ENCODE measurements at regions not wholly inside any gene's neighbourhood (a gene's known extent, or its start where the extent isn't known, plus 50 kb on each side); places are given as distances from the start of the nearest gene placed in this dataset.

DNA sequence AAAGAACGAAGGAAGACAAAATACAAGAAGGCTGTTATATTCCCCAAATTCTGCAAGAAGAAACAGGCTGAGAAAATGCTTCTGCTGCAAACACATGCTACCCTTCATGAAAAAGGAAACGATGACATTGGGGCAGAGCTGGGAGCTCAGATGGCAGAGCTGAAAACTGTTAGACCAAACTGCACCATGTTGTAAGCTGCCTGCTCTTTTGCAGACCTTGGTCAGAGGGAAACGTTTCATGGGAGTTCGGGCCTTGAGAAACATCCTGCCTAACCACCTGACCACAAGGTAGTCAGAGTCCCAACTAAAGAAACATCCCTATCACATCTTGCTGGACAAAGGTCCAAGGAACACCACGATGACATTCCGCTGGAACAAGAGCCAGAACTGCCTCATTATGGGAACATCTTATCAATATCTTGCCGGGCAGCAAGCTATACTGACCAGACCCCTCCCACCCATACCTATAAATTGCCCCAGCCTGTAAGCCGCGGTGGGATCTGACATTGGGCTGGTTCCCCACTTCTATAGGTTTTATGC, 110.7 kb upstream of the CTSC start:
- Mint-ChIP-seq H3K4me3 (no peak overlapping the region), H3K4me1 (no peaks in the 10 kb centered on the region), H3K36me3 (no peaks in the 10 kb centered on the region), H3K27ac (no peak overlapping the region), H3K27me3 (no peaks in the 10 kb centered on the region), H3K9me3 (peaks cover 7% of the 10 kb centered on the region)
- no peak for DNase-seq

DNA sequence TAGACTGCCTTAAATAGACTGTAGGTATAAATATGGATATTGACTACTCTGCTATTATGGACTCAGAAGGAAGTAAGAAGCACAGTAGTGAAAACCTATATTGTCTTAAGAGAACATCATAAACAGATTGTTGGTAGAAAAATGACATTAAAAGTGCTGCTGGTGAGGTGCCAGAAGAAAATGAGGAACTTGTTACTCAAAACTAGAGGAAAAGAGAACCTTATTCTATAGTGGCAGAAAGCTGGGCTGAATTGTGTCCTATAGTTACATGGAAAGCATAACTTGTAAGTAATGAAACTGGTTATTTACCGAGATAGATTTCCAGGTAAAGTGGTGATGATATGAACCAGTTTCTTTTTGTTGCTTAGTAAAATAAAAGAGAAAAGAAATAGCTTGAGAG, 109.7 kb upstream of the CTSC start:
- H3K36me3 Mint-ChIP-seq = no peaks in the 10 kb centered on the region
- no peak overlapping the region for H3K4me3 Mint-ChIP-seq
- DNase-seq = no peak
- no peaks in the 10 kb centered on the region for H3K27me3 Mint-ChIP-seq
- H3K27ac Mint-ChIP-seq = no peak overlapping the region
- H3K4me1 Mint-ChIP-seq = no peaks in the 10 kb centered on the region
- H3K9me3 Mint-ChIP-seq = peaks cover 7% of the 10 kb centered on the region

DNA sequence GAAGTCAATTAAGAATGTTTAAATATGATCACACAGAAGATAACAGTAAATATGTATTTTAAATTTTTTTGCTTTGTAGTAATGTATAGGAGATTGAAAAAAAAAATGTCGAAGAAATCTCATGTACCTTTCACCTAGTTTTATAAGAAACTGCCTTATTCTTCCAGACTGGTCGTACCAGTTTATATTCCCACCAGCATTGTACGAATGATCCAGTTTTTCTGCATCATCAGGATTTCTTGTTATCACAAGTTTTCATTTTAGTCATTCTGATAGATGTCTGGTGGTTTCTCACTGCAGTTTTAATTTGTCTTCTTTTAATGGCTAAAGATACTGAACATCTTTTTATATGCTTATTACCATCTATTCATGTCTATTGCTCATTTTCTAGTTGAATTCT, 101.8 kb upstream of the CTSC start:
- Mint-ChIP-seq H3K27ac (no peak overlapping the region), H3K4me1 (no peaks in the 10 kb centered on the region), H3K36me3 (peaks cover 2% of the 10 kb centered on the region), H3K27me3 (no peaks in the 10 kb centered on the region), H3K4me3 (no peak overlapping the region), H3K9me3 (peaks cover 3% of the 10 kb centered on the region)
- DNase-seq = no peak

DNA sequence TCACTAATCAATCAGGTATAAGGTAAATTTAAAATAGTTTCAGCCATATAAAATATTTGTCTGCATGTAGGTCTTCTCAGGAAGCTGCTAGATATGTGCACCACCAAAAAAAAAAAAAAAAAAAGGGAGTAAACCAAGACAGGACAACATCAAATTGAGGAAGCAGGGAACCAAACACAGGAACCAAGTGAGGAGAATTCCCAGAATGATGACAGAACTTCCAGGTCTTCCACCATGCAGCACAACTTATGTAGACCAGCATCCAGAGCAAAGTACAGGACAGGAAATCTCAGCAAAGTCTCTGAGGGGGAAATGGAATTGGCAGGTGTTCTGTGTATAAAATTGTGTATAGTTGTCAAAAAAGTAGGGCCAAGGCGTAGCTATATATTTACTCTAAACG, 101.2 kb upstream of the CTSC start:
- Mint-ChIP-seq H3K4me1 (no peaks in the 10 kb centered on the region), H3K9me3 (peaks cover 3% of the 10 kb centered on the region), H3K4me3 (no peak overlapping the region), H3K36me3 (peaks cover 2% of the 10 kb centered on the region), H3K27me3 (no peaks in the 10 kb centered on the region), H3K27ac (no peak overlapping the region)
- no peak for DNase-seq

DNA sequence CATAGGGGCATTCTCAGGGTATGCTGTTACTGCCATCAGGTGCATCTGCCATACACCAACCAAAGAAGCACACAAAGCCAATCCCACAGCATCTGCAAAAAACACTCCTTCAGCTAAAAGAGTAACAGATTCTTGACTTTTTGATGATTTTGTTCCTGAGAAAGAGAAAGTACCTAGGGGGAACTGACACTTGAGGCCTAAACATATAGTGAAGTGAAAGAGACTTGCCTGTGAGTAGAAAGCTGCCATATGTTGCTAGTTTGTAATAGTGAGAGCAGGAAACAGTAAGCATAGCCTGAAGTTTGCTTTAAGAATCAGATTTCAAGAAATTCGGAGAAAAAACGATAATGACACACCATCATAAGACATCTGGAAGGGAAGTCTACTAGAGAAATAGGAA, 97.9 kb upstream of the CTSC start:
- H3K36me3 Mint-ChIP-seq = peaks cover 2% of the 10 kb centered on the region
- no peak overlapping the region for H3K27ac Mint-ChIP-seq
- H3K4me3 Mint-ChIP-seq = no peak overlapping the region
- DNase-seq = no peak
- H3K4me1 Mint-ChIP-seq = no peaks in the 10 kb centered on the region
- no peaks in the 10 kb centered on the region for H3K27me3 Mint-ChIP-seq
- peaks cover 3% of the 10 kb centered on the region for H3K9me3 Mint-ChIP-seq

DNA sequence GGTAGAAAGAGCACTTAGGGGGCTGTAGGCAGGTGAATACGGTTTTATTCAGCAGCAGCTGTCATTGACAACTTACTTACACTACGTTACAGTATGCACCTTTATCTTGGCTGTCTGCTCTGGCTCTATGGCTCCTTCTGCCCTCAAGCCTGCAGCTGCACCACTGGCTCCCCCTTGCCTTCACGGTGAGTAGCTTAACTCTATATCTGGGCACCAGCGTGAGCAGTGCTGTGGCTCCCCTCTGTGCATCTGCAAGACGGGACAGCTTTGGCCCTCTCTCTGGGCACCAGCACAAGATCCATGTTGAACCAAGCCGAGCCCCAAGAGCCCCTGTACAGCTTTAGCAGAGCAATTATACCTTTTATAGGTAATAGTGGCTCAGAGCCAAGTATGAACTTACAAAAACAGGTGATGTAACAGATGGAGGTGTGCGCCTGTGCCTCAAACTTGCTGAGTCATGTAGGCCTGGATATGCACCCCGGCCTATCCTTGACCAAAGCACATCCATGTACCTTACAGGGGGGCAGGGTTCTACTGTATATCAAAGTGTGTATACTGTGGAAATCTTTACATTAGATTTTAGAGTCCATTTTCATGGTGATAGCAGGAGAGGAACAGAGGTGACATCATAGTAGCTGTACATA, 96.9 kb upstream of the CTSC start:
- DNase-seq = no peak
- Mint-ChIP-seq H3K27ac (no peak overlapping the region), H3K4me3 (no peak overlapping the region), H3K4me1 (no peaks in the 10 kb centered on the region), H3K27me3 (no peaks in the 10 kb centered on the region), H3K36me3 (peaks cover 2% of the 10 kb centered on the region), H3K9me3 (peaks cover 3% of the 10 kb centered on the region)

DNA sequence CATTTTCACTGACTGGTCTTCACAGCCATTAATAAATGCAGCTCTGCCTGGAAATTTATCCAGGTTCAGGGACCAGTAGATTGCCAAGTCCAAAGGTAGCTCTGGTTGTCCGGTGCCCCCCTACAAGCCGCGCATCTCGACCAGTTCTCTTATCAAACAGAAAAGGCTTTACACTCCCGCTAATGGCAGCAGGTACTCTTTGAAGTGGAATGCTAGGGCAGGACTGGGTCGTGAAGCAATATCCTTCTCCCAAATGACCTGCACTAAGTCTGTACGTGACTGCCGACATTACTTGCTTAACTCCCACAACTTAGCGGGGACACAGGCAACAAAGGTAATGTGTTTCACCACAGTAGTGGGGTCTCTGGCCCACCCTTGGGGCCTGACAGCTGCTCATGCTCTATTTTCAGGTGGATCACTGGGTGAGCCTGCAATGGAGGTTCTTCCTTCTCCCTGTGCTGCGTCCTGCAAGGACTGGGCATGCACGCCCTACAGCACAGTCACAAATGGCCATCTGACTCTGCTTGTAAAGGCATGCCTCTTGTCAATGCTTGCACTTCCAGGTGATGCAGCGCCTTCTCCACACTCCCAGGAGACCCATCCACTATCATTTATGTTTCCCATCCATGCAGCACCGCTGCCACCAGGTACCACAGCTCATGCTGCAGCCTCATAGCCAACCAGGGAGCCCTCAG, 96.1 kb upstream of the CTSC start:
- H3K9me3 Mint-ChIP-seq = peaks cover 3% of the 10 kb centered on the region

DNA sequence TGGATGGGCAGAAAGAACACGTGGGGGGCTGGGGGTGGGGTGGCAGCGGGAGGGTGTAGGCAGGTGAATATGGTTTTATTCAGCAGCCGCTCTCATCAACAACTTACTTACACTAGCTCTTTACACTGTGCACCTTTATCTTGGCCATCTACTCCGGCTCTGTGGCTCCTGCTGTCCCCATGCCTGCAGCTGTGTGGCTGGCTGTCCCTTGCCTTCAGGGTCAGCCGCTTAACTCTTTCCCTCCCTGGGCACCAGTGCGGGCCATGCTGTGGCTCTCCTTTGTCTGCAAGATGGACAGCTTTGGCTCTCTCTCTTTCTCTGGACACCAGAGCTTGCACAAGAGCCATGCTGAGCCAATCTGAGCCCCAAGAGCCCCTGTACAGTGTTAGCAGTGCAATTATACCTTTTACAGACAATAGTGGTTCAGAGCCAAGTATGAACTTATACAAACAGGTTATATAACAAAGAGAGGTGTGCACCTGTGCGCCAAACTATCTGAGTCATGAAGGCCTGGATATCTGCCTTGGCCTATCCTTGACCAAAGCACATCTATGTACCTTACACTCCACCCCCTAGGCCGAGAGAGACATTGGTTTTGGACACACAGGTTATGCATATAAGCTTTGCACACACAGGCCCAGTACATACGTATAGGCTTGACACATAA, 94.3 kb upstream of the CTSC start:
- Mint-ChIP-seq H3K36me3 (no peaks in the 10 kb centered on the region), H3K27me3 (no peaks in the 10 kb centered on the region), H3K4me1 (no peaks in the 10 kb centered on the region), H3K27ac (no peak overlapping the region), H3K9me3 (peaks cover 2% of the 10 kb centered on the region), H3K4me3 (no peak overlapping the region)
- no peak for DNase-seq

More for the DNA sequence above, 96.1 kb upstream of the CTSC start:
- Mint-ChIP-seq H3K27ac (no peak overlapping the region), H3K27me3 (no peaks in the 10 kb centered on the region), H3K4me3 (no peak overlapping the region), H3K4me1 (no peaks in the 10 kb centered on the region), H3K36me3 (peaks cover 2% of the 10 kb centered on the region)
- no peak for DNase-seq

DNA sequence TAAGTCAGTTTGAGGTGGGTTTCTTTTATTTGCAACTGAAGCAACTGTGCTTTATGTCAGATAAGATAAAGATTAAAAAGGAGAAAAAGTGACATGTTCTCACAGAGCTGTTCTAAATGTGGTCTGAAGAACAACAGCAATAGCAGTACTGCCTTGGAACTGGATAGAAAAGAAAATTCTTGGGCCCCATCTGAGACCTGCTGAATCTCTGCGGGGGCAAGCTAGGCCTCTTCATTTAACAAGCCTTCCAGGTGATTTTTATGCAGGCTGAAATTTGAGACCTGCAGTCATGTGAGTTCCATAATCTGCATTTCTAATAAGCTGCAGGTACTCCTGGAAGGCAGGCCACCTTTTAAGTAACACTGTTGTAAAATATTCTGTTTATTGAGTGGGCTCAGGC, 91.4 kb upstream of the CTSC start:
- H3K9me3 Mint-ChIP-seq = no peaks in the 10 kb centered on the region
- no peak overlapping the region for H3K4me3 Mint-ChIP-seq
- no peak overlapping the region for H3K27ac Mint-ChIP-seq
- no peaks in the 10 kb centered on the region for H3K27me3 Mint-ChIP-seq
- no peaks in the 10 kb centered on the region for H3K4me1 Mint-ChIP-seq
- peaks cover 2% of the 10 kb centered on the region for H3K36me3 Mint-ChIP-seq
- DNase-seq = no peak

DNA sequence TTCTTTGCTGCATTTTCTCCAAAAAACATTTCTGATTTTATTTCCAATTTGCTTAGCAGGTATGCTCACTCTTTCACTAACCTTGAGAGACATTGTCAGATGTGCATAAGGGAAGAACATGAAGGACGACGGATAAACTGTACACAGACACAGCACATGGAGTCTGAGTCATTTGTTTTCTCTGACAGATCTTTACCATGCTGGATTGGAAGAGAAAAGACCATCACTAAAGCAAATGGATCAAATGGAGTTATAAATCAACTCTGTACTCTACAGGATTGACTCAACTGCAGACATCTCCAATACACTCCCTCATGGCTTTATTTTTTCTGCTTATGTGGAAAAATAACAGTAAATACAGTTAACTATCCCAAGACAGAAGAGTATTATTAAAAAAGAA, 90.2 kb upstream of the CTSC start:
- Mint-ChIP-seq H3K27ac (no peak overlapping the region), H3K27me3 (no peaks in the 10 kb centered on the region), H3K9me3 (no peaks in the 10 kb centered on the region), H3K36me3 (peaks cover 2% of the 10 kb centered on the region), H3K4me3 (no peak overlapping the region), H3K4me1 (no peaks in the 10 kb centered on the region)
- no peak for DNase-seq

DNA sequence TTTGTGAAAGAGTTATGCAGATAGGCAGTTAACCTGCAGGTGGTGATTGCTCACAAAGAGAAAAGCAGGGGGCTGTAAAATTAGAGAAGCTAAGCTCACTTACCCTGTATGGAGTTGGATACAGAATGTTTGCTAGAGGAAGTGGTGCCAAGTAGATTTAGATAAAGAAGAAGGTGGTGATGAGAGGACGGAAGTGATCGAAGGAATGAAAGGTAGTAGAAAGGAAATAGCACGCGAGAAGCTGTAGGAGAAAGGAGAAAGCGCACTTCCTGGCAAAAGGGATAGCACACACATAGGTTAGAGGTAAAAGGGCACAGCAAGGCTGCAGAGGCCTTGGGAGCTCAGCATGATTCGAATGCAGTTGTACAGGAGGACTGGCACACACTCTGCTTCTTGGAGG, 87.3 kb upstream of the CTSC start:
- Mint-ChIP-seq H3K4me1 (peaks cover 24% of the 10 kb centered on the region), H3K36me3 (peaks cover 2% of the 10 kb centered on the region)

DNA sequence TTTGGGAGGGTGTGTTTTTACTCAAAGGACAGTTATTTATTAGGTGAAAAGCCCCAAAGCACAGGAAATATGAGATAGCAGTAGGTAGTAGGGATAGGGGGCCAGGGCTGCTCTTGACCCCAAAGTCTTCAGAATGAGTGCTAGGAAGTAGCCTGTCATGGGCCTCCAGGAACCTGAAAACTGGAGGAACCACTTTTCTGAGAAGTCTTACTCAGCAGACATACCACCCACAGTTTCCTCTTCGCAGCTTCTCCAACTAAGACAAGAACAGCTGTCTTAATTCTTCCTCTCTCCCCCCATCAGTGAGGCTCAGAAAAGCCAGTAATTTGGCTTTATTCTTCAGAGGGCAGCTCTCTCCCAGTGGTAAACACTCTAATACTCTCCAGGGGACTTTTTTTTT, 84.0 kb upstream of the CTSC start:
- peak overlapping the region; percentile 33 for H3K4me3 Mint-ChIP-seq
- peak; percentile 33 for DNase-seq
- peaks cover 24% of the 10 kb centered on the region for H3K4me1 Mint-ChIP-seq
- H3K36me3 Mint-ChIP-seq = peaks cover 2% of the 10 kb centered on the region
- H3K27me3 Mint-ChIP-seq = no peaks in the 10 kb centered on the region
- H3K9me3 Mint-ChIP-seq = no peaks in the 10 kb centered on the region
- peak overlapping the region; percentile 32 for H3K27ac Mint-ChIP-seq

More for the DNA sequence above, 87.3 kb upstream of the CTSC start:
- no peaks in the 10 kb centered on the region for H3K27me3 Mint-ChIP-seq
- H3K27ac Mint-ChIP-seq = no peak overlapping the region
- no peak overlapping the region for H3K4me3 Mint-ChIP-seq
- H3K9me3 Mint-ChIP-seq = no peaks in the 10 kb centered on the region
- no peak for DNase-seq

DNA sequence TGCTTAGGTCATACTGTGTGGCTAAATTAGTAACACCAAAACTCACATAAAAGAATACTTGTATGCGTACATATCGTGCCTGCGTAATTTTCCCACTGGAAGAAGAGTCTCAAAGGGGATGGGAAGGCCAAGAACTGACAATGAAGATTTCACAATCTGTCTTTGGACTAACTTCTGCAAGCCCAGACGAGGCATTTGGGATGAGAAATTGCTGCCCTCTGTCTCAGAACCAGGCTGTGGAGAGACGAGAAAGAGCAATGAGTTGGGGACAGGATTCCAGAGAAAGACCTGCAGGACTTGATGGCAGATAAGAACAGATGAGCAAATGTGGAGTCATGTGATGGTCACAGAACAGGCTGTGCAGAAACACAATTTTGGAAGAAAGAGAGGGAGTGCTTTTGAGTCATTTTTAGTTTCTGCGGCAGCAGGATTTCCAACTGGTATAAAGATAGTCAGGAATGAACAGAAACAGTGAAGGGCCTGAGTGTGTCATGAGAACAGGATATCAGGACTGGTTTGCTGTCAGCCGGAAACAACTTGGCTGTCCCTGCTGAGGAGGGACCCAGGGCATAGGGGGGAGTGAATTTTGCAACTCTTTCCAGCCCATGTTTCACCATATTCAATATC, 82.7 kb upstream of the CTSC start:
- Mint-ChIP-seq H3K27me3 (no peaks in the 10 kb centered on the region), H3K4me3 (no peak overlapping the region), H3K27ac (no peak overlapping the region), H3K9me3 (no peaks in the 10 kb centered on the region), H3K4me1 (peaks cover 33% of the 10 kb centered on the region), H3K36me3 (peaks cover 2% of the 10 kb centered on the region)
- DNase-seq = no peak

DNA sequence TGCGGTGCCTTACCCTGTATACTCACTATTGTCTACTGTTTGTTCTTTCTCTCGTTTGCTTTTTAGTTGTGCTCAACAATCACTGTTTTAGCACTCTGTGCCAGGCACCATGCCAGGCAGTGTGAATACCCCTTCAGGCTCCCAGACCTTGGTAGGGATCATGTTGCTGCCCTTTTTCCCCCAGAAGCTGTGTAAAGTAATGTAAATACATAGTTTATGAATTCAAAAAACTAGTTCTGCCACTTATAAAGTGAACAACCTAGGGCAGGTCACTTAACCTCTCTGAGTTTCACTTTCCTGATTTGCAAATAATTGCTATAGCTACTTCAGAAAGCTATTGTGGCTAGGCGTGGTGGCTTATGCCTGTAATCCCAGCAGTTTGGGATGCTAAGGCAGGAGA, 81.0 kb upstream of the CTSC start:
- DNase-seq = no peak
- H3K9me3 Mint-ChIP-seq = no peaks in the 10 kb centered on the region
- H3K27ac Mint-ChIP-seq = no peak overlapping the region
- H3K4me1 Mint-ChIP-seq = peaks cover 50% of the 10 kb centered on the region
- H3K36me3 Mint-ChIP-seq = no peaks in the 10 kb centered on the region
- H3K4me3 Mint-ChIP-seq = no peak overlapping the region
- no peaks in the 10 kb centered on the region for H3K27me3 Mint-ChIP-seq

DNA sequence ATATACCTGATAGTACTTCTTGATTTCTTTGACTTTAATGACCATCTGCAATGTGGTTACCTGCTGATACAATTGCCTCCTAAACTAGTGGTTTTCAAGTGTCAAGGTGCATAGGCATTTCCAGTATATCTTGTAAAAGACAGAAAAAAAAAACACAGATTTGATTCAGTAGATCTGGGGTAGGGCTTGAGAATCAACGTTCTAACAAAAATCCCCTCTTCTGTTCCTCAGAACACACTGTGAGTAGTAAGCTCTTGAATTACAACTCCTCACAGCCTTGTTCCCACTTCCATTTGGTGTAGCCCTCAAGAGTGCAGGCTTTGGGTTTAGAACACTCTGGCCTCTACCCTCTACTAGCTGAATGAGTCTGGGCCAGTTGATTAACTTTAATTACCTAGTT, 78.0 kb upstream of the CTSC start:
- Mint-ChIP-seq H3K4me3 (no peak overlapping the region), H3K27me3 (no peaks in the 10 kb centered on the region), H3K36me3 (peaks cover 3% of the 10 kb centered on the region), H3K4me1 (peaks cover 31% of the 10 kb centered on the region), H3K9me3 (no peaks in the 10 kb centered on the region), H3K27ac (no peak overlapping the region)
- no peak for DNase-seq

Data from activated naive CD8-positive, alpha-beta T cell treated with anti-CD3 and anti-CD28 coated beads for 36 hours (primary cell).